Coronary artery (tissue), 2 donors: ENCODE measurements at regions not wholly inside any gene's neighbourhood (a gene's known extent, or its start where the extent isn't known, plus 50 kb on each side); places are given as distances from the start of the nearest gene placed in this dataset.

ENCODE experiments used
- DNase-seq: peaks from one replicate; pipeline ENCODE4 v3.0.0-alpha.2; 2017; ENCODE audit warnings: low spot score
- H3K27ac ChIP-seq, 2 donors: fragments of 200-600 bp; sonication (generic); one replicate each; pipeline ENCODE4 v1.5.1; 2016 to 2019
- H3K4me3 ChIP-seq: fragments of 200-600 bp; sonication (generic); 2 replicates; pipeline ENCODE4 v1.5.1; 2016; ENCODE audit warnings: mild to moderate bottlenecking, moderate library complexity
- TF ChIP-seq, protein P1 (sequence below): fragments of 200-600 bp; sonication (generic); IDR thresholded peaks from one replicate; pipeline ENCODE4 v1.5.1; 2019; ENCODE audit warnings: antibody characterized with exemption

- no peak for DNase-seq
- TF ChIP-seq, protein P1, sequence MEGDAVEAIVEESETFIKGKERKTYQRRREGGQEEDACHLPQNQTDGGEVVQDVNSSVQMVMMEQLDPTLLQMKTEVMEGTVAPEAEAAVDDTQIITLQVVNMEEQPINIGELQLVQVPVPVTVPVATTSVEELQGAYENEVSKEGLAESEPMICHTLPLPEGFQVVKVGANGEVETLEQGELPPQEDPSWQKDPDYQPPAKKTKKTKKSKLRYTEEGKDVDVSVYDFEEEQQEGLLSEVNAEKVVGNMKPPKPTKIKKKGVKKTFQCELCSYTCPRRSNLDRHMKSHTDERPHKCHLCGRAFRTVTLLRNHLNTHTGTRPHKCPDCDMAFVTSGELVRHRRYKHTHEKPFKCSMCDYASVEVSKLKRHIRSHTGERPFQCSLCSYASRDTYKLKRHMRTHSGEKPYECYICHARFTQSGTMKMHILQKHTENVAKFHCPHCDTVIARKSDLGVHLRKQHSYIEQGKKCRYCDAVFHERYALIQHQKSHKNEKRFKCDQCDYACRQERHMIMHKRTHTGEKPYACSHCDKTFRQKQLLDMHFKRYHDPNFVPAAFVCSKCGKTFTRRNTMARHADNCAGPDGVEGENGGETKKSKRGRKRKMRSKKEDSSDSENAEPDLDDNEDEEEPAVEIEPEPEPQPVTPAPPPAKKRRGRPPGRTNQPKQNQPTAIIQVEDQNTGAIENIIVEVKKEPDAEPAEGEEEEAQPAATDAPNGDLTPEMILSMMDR, result no peak
- no peak overlapping the region for H3K27ac ChIP-seq
- H3K4me3 ChIP-seq, result no peak overlapping the region
Observed at GRCh38 chr13:110782185-110782584, 68.7 kb downstream of the ING1 start.

DNA sequence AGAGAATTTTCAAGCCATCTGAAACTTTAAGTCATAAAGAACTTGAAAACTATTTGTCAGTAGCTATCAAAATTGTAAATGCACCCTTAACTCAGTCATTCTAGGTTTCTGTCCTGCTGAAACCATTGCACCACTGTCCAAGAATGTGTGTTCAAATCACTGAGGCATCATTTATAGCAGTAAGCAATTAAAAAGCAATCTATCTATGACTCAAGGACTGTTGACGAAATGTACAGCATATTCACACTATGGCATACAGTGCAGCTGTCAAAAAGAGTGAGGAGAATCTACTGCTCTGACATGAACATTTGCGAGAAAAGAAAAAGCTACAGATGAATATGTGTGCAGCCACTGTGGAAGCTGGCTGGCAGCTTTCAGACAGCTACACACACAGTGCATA, 71.2 kb downstream of the ING1 start:
- no peak for DNase-seq
- TF ChIP-seq, protein P1, result no peak
- no peak overlapping the region for H3K4me3 ChIP-seq
- H3K27ac ChIP-seq, result no peak overlapping the region

DNA sequence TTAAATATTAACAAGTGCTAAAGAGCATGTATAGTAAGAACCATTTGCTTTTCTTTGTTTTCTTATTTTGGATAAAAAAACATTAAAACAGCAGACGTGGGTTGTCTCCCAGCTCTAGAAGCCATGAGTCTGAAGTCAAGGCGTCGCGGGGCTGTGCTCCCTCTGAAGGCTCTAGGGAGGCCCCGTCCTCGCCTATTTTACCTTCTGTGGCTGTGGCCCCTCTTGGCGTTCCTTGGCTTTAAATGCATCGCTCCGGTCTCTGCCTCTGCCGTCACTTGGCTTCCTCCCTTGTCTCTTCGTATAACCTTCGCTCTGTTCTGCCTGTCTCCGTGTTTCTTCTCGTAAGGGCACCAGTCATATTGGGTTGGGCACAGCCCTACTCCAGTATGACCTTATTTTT, 75.3 kb downstream of the ING1 start:
- no peak overlapping the region for H3K4me3 ChIP-seq
- H3K27ac ChIP-seq, result no peak overlapping the region
- TF ChIP-seq, protein P1, result no peak
- DNase-seq, result no peak

DNA sequence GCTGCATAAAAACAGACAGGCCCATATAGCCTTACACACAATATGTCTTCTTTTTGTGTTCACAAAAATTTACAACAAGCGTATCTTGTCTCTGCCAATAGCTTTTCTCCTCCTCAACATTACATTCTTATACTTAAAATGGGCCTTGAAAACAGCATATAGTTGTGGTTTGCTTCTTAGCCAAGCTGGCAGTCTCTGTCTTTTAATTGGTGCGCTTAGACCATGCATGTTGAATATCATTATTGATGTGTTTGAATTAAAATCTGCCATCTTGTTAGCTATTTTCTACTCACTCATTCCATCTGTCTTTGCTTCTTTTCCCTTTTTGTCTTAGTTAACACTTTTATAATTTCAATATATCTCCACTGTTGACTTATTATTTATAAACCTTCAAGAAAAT, 76.4 kb downstream of the ING1 start:
- TF ChIP-seq, protein P1, result no peak
- H3K4me3 ChIP-seq, result no peak overlapping the region
- H3K27ac ChIP-seq, result no peak overlapping the region
- DNase-seq, result no peak

GRCh38 chr13:110790371-110790770, 76.9 kb downstream of the ING1 start:
- no peak for DNase-seq
- TF ChIP-seq, protein P1, result no peak
- Histone ChIP-seq H3K27ac (no peak overlapping the region), H3K4me3 (no peak overlapping the region)

GRCh38 chr13:110794209-110794608, 80.7 kb downstream of the ING1 start:
- no peak overlapping the region for H3K4me3 ChIP-seq
- TF ChIP-seq, protein P1, result no peak
- DNase-seq, result no peak
- H3K27ac ChIP-seq, result no peak overlapping the region

- no peak overlapping the region for H3K4me3 ChIP-seq
- H3K27ac ChIP-seq, result no peak overlapping the region
- TF ChIP-seq, protein P1, result no peak
- no peak for DNase-seq
Observed at GRCh38 chr13:110797230-110797877, 83.9 kb downstream of the ING1 start.
